ENCODE measurements at regions not wholly inside any gene's neighbourhood (a gene's known extent, or its start where the extent isn't known, plus 50 kb on each side); places are given as distances from the start of the nearest gene placed in this dataset.

GRCh38 chr1:31524186-31524901 lies 52.0 kb upstream of the TINAGL1 start:
- DNase-seq (ENCODE audit: extremely low spot score): no peak
- CTCF ChIA-PET: no interaction called here
- no peak for TF ChIP-seq HDGF (IDR thresholded peaks at IDR 0.05; ENCODE audit: borderline replicate concordance)
- no peak for TF ChIP-seq FOXM1 (IDR thresholded peaks at IDR 0.05; ENCODE audit: borderline replicate concordance)
- TF ChIP-seq CTBP1 (IDR thresholded peaks at IDR 0.05; ENCODE audit: borderline replicate concordance): no peak
- no peak for TF ChIP-seq TARDBP (IDR thresholded peaks at IDR 0.05)
- POLR2A ChIA-PET: no interaction called here
